Type B pancreatic cell (in vitro differentiated cells): ENCODE measurements at regions not wholly inside any gene's neighbourhood (a gene's known extent, or its start where the extent isn't known, plus 50 kb on each side); places are given as distances from the start of the nearest gene placed in this dataset.
A peak's percentile ranks its signal among the peaks of the same experiment; 100 is the strongest.
"Not testable (repeated sequence)": the region's sequence is repeated elsewhere in the genome, so short reads cannot be mapped to it uniquely, and the experiment has no call there.

ENCODE experiments used
- DNase-seq: peaks from one replicate; pipeline ENCODE4 v3.0.0; 2021; ENCODE audit warnings: mixed read lengths; ENCODE audit not compliant: unreplicated experiment; ENCODE audit errors: extremely low spot score
- H3K27ac Mint-ChIP-seq: 2 replicates; pipeline ENCODE4 v1.8.0; 2021; ENCODE audit warnings: mild to moderate bottlenecking, mixed read lengths
- H3K27me3 Mint-ChIP-seq: 2 replicates; pipeline ENCODE4 v1.8.0; 2021; ENCODE audit warnings: mixed read lengths
- H3K36me3 Mint-ChIP-seq: 2 replicates; pipeline ENCODE4 v1.8.0; 2021; ENCODE audit warnings: mixed read lengths
- H3K4me1 Mint-ChIP-seq: one replicate; pipeline ENCODE4 v1.8.0; 2021; ENCODE audit warnings: mixed read lengths; ENCODE audit not compliant: unreplicated experiment
- H3K4me3 Mint-ChIP-seq: 2 replicates; pipeline ENCODE4 v1.8.0; 2021; ENCODE audit warnings: mild to moderate bottlenecking, mixed read lengths
- H3K9me3 Mint-ChIP-seq: 2 replicates; pipeline ENCODE4 v1.8.0; 2021; ENCODE audit warnings: mixed read lengths
- CTCF ChIP-seq: fragments of 200-600 bp; sonication (generic); conservative IDR thresholded peaks from 2 replicates; pipeline ENCODE4 v1.5.0; 2021; ENCODE audit warnings: antibody characterized with exemption, mild to moderate bottlenecking

GRCh38 chr2:230602562-230603230, 109.9 kb upstream of the CAB39 start:
- no peak overlapping the region for H3K27ac Mint-ChIP-seq
- H3K4me1 Mint-ChIP-seq, result no peaks in the 10 kb centered on the region
- TF ChIP-seq CTCF, result no peak
- DNase-seq, result no peak
- H3K9me3 Mint-ChIP-seq, result no peaks in the 10 kb centered on the region
- H3K36me3 Mint-ChIP-seq, result no peaks in the 10 kb centered on the region
- H3K27me3 Mint-ChIP-seq, result peaks cover 22% of the 10 kb centered on the region
- H3K4me3 Mint-ChIP-seq, result no peak overlapping the region

DNA sequence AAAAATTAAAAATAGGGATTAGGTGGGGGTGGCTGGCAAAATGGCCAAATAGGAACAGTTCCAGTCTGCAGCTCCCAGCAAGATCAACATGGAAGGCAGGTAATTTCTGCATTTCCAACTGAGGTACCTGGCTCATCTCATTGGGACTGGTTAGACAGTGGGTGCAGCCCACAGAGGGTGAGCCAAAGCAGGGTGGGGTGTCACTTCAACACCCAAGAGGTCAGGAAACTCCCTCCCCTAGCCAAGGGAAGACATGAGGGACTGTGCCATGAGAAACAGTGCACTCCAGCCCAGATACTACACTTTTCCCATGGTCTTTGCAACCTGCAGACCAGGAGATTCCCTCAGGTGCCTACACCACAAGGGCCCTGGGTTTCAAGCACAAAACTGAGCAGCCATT, 109.3 kb upstream of the CAB39 start:
- H3K4me3 Mint-ChIP-seq, DNase-seq, H3K27ac Mint-ChIP-seq, H3K4me1 Mint-ChIP-seq, H3K36me3 Mint-ChIP-seq, H3K9me3 Mint-ChIP-seq: not testable (repeated sequence)
- H3K27me3 Mint-ChIP-seq, result peaks cover 22% of the 10 kb centered on the region

DNA sequence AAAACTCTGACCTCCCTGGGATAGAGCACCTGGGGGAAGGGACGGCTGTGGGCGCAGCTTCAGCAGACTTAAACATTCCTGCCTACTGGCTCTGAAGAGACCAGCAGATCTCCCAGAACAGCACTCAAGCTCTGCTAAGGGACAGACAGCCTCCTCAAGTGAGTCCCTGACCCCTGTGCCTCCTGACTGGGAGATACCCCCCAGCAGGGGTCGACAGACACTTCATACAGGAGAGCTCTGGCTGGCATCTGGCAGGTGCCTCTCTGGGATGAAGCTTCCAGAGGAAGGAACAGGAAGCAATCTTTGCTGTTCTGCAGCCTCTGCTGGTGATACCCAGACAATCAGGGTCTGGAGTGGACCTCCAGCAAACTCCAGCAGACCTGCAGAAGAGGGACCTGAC, 108.5 kb upstream of the CAB39 start:
- not testable (repeated sequence) for H3K36me3 Mint-ChIP-seq, H3K4me1 Mint-ChIP-seq, DNase-seq, H3K4me3 Mint-ChIP-seq, H3K9me3 Mint-ChIP-seq, H3K27ac Mint-ChIP-seq
- peaks cover 22% of the 10 kb centered on the region for H3K27me3 Mint-ChIP-seq

GRCh38 chr2:230614040-230614439, 98.6 kb upstream of the CAB39 start:
- H3K27ac Mint-ChIP-seq, result no peak overlapping the region
- peaks cover 5% of the 10 kb centered on the region for H3K4me1 Mint-ChIP-seq
- no peaks in the 10 kb centered on the region for H3K27me3 Mint-ChIP-seq
- H3K36me3 Mint-ChIP-seq, result no peaks in the 10 kb centered on the region
- H3K4me3 Mint-ChIP-seq, result no peak overlapping the region
- no peaks in the 10 kb centered on the region for H3K9me3 Mint-ChIP-seq
- TF ChIP-seq CTCF, result no peak
- no peak for DNase-seq

GRCh38 chr2:230614913-230615332, 97.7 kb upstream of the CAB39 start:
- DNase-seq, result no peak
- H3K36me3 Mint-ChIP-seq, result no peaks in the 10 kb centered on the region
- H3K27me3 Mint-ChIP-seq, result no peaks in the 10 kb centered on the region

DNA sequence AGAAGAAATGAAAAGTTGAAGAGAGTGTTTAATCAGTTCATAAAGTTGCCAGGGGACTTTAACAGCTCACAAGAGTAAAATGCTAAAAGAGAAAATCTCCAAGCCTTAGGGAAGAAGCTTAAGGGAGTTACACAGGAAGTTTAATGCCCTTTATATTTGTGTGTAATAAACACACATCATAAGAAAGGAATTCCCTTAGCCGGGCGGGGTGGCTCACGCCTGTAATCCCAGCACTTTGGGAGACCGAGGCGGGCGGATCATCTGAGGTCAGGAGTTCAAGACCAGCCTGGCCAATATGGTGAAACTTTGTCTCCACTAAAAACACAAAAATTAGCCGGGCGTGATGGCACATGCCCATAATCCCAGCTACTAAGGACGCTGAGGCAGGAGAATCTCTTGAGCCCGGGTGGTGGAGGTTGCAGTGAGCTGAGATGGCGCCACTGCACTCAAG, 95.4 kb upstream of the CAB39 start:
- DNase-seq, H3K4me3 Mint-ChIP-seq, H3K4me1 Mint-ChIP-seq, H3K27me3 Mint-ChIP-seq, H3K9me3 Mint-ChIP-seq, H3K36me3 Mint-ChIP-seq: not testable (repeated sequence)
- peak overlapping the region; percentile 85 for H3K27ac Mint-ChIP-seq

More at GRCh38 chr2:230614913-230615332, 97.7 kb upstream of the CAB39 start:
- Mint-ChIP-seq H3K9me3 (no peaks in the 10 kb centered on the region), H3K4me3 (no peak overlapping the region), H3K4me1 (peaks cover 5% of the 10 kb centered on the region), H3K27ac (no peak overlapping the region)
- TF ChIP-seq CTCF, result no peak

GRCh38 chr2:230619491-230619890, 93.2 kb upstream of the CAB39 start:
- no peak for DNase-seq
- Mint-ChIP-seq H3K9me3 (no peaks in the 10 kb centered on the region), H3K4me1 (no peaks in the 10 kb centered on the region), H3K27ac (no peak overlapping the region), H3K36me3 (no peaks in the 10 kb centered on the region), H3K4me3 (no peak overlapping the region), H3K27me3 (peaks cover 6% of the 10 kb centered on the region)
- no peak for TF ChIP-seq CTCF

- not testable (repeated sequence) for H3K4me1 Mint-ChIP-seq, H3K27ac Mint-ChIP-seq, H3K27me3 Mint-ChIP-seq, H3K4me3 Mint-ChIP-seq, DNase-seq, H3K36me3 Mint-ChIP-seq, H3K9me3 Mint-ChIP-seq
These were observed 87.4 kb upstream of the CAB39 start for GRCh38 chr2:230625220-230625619.

- H3K4me1 Mint-ChIP-seq, H3K27me3 Mint-ChIP-seq, H3K9me3 Mint-ChIP-seq, H3K27ac Mint-ChIP-seq, H3K36me3 Mint-ChIP-seq, H3K4me3 Mint-ChIP-seq, DNase-seq: not testable (repeated sequence)
These were observed 85.6 kb upstream of the CAB39 start for GRCh38 chr2:230627091-230627490.
